H9 (cell line): ENCODE measurements at regions not wholly inside any gene's neighbourhood (a gene's known extent, or its start where the extent isn't known, plus 50 kb on each side); places are given as distances from the start of the nearest gene placed in this dataset.

ENCODE experiments used
- DNase-seq: peaks from one replicate; pipeline ENCODE4 v3.0.0-alpha.2; 2017
- H2AFZ ChIP-seq: one replicate; pipeline ENCODE4 v1.6.1; 2013; ENCODE audit warnings: mild to moderate bottlenecking, low read length, control low read depth, moderate library complexity
- H2AK5ac ChIP-seq: 2 replicates; pipeline ENCODE4 v1.6.1; 2013; ENCODE audit warnings: low read length, control low read depth, mixed read lengths; ENCODE audit not compliant: insufficient read length
- H2BK120ac ChIP-seq: one replicate; pipeline ENCODE4 v1.6.1; 2013; ENCODE audit warnings: low read depth, mild to moderate bottlenecking, low read length, control low read depth, inconsistent platforms; ENCODE audit not compliant: poor library complexity, severe bottlenecking
- H2BK12ac ChIP-seq: 2 replicates; pipeline ENCODE4 v1.6.1; 2013; ENCODE audit warnings: low read length, control low read depth, mixed read lengths, low read depth; ENCODE audit not compliant: insufficient read length
- H2BK15ac ChIP-seq: 2 replicates; pipeline ENCODE4 v1.6.1; 2013; ENCODE audit warnings: low read depth, low read length, control low read depth
- H2BK20ac ChIP-seq: one replicate; pipeline ENCODE4 v1.6.1; 2013; ENCODE audit warnings: low read depth, mild to moderate bottlenecking, low read length, control low read depth, inconsistent platforms; ENCODE audit not compliant: poor library complexity, severe bottlenecking
- H2BK5ac ChIP-seq: 2 replicates; pipeline ENCODE4 v1.6.1; 2013; ENCODE audit warnings: low read length, control low read depth, mixed read lengths; ENCODE audit not compliant: insufficient read length
- H3K14ac ChIP-seq: 2 replicates; pipeline ENCODE4 v1.6.1; 2013; ENCODE audit warnings: low read length, control low read depth; ENCODE audit not compliant: insufficient read depth
- H3K18ac ChIP-seq: 2 replicates; pipeline ENCODE4 v1.6.1; 2013; ENCODE audit warnings: low read depth, mild to moderate bottlenecking, mixed read lengths, low read length, control low read depth; ENCODE audit not compliant: insufficient read length
- H3K23ac ChIP-seq: 2 replicates; pipeline ENCODE4 v1.6.1; 2013; ENCODE audit warnings: low read length, control low read depth, mixed read lengths, low read depth; ENCODE audit not compliant: insufficient read length
- H3K23me2 ChIP-seq: 2 replicates; pipeline ENCODE4 v1.6.1; 2013; ENCODE audit warnings: low read depth, mild to moderate bottlenecking, mixed read lengths, low read length, control low read depth; ENCODE audit not compliant: insufficient read length, poor library complexity, severe bottlenecking
- H3K27ac ChIP-seq: 2 replicates; pipeline ENCODE4 v1.5.1; 2013; ENCODE audit warnings: low read length, control low read depth, mixed read lengths, low read depth; ENCODE audit not compliant: insufficient read length
- H3K27me3 ChIP-seq: 2 replicates; pipeline ENCODE4 v1.6.1; 2013; ENCODE audit warnings: low read length, control low read depth, inconsistent platforms; ENCODE audit not compliant: insufficient read depth
- H3K4ac ChIP-seq: 2 replicates; pipeline ENCODE4 v1.6.1; 2013; ENCODE audit warnings: low read depth, mild to moderate bottlenecking, control low read depth, inconsistent platforms, low read length, moderate library complexity
- H3K4me1 ChIP-seq: 2 replicates; pipeline ENCODE4 v1.6.1; 2013; ENCODE audit warnings: low read length, control low read depth, inconsistent platforms; ENCODE audit not compliant: insufficient read depth
- H3K4me2 ChIP-seq: 2 replicates; pipeline ENCODE4 v1.6.1; 2013; ENCODE audit warnings: low read length, control low read depth, mixed read lengths; ENCODE audit not compliant: insufficient read length, insufficient read depth
- H3K56ac ChIP-seq: 2 replicates; pipeline ENCODE4 v1.6.1; 2013; ENCODE audit warnings: low read depth, mild to moderate bottlenecking, mixed read lengths, low read length, control low read depth; ENCODE audit not compliant: insufficient read length
- H3K79me1 ChIP-seq: 2 replicates; pipeline ENCODE4 v1.6.1; 2013; ENCODE audit warnings: low read depth, mild to moderate bottlenecking, moderate library complexity, low read length, control low read depth, inconsistent platforms; ENCODE audit not compliant: insufficient read depth, poor library complexity, severe bottlenecking
- H3K79me2 ChIP-seq: 2 replicates; pipeline ENCODE4 v1.6.1; 2013; ENCODE audit warnings: low read length, control low read depth, inconsistent platforms; ENCODE audit not compliant: insufficient read depth
- H3K9ac ChIP-seq: 2 replicates; pipeline ENCODE4 v1.6.1; 2013; ENCODE audit warnings: low read length, control low read depth, mixed read lengths; ENCODE audit not compliant: insufficient read length; ENCODE audit errors: extremely low read depth
- H3K9me3 ChIP-seq: one replicate; pipeline ENCODE4 v1.6.1; 2013; ENCODE audit warnings: low read depth, low read length, inconsistent platforms; ENCODE audit not compliant: control insufficient read depth
- H3T11ph ChIP-seq: one replicate; pipeline ENCODE4 v1.6.1; 2013; ENCODE audit warnings: mild to moderate bottlenecking, low read length, control low read depth, inconsistent platforms
- H4K20me1 ChIP-seq: one replicate; pipeline ENCODE4 v1.6.1; 2013; ENCODE audit not compliant: control insufficient read depth, insufficient read length, insufficient read depth
- H4K5ac ChIP-seq: 2 replicates; pipeline ENCODE4 v1.6.1; 2013; ENCODE audit warnings: low read depth, mild to moderate bottlenecking, mixed read lengths, low read length, control low read depth; ENCODE audit not compliant: insufficient read length
- H4K8ac ChIP-seq: replicated peaks from 2 replicates; pipeline ENCODE4 v1.6.1; 2013; ENCODE audit warnings: low read length, control low read depth, mixed read lengths, low read depth; ENCODE audit not compliant: insufficient read length
- H4K91ac ChIP-seq: 2 replicates; pipeline ENCODE4 v1.6.1; 2013; ENCODE audit warnings: low read depth, mild to moderate bottlenecking, moderate library complexity, mixed read lengths, low read length, control low read depth; ENCODE audit not compliant: insufficient read length
- H3K27ac Mint-ChIP-seq, 3 experiments: 2 replicates in 2 of 3; 3 replicates in 1 of 3; pipeline ENCODE4 v1.8.0; 2020 to 2021; ENCODE audit warnings: mixed read lengths in 3 of 3, mild to moderate bottlenecking in 1 of 3, moderate library complexity in 1 of 3
- H3K27me3 Mint-ChIP-seq: 2 replicates; pipeline ENCODE4 v1.8.0; 2021; ENCODE audit warnings: low read depth, mild to moderate bottlenecking, moderate library complexity, mixed read lengths
- H3K36me3 Mint-ChIP-seq, 3 experiments: 2 replicates in 2 of 3; 3 replicates in 1 of 3; pipeline ENCODE4 v1.8.0; 2020 to 2021; ENCODE audit warnings: low read depth in 3 of 3, mixed read lengths in 3 of 3; ENCODE audit not compliant: insufficient read depth in 1 of 3
- H3K4me1 Mint-ChIP-seq, 2 experiments: 2 replicates each; pipeline ENCODE4 v1.8.0; 2020; ENCODE audit warnings: mixed read lengths in 2 of 2
- H3K4me3 Mint-ChIP-seq, 2 experiments: 2 replicates in 1 of 2; 3 replicates in 1 of 2; pipeline ENCODE4 v1.8.0; 2020 to 2021; ENCODE audit warnings: mild to moderate bottlenecking in 2 of 2, mixed read lengths in 2 of 2, moderate library complexity in 1 of 2
- H3K9me3 Mint-ChIP-seq, 2 experiments: 2 replicates in 1 of 2; 3 replicates in 1 of 2; pipeline ENCODE4 v1.8.0; 2020; ENCODE audit warnings: mild to moderate bottlenecking in 2 of 2, mixed read lengths in 2 of 2, moderate library complexity in 1 of 2
- WGBS: extraction: QIAGEN DNeasy Blood & Tissue Kit; methylation state at CpG from one replicate; pipeline ENCODE4 v1.1.7; 2013; ENCODE audit warnings: missing lambda C conversion rate, low lambda C conversion rate, mixed read lengths; ENCODE audit not compliant: insufficient read length; ENCODE audit errors: extremely low coverage; 5-methylcytosine and 5-hydroxymethylcytosine counted together
- TF ChIP-seq, protein P1 (sequence below): fragments of 200-600 bp; sonication (generic); conservative IDR thresholded peaks from 3 replicates; pipeline ENCODE4 v1.8.0; 2021; ENCODE audit warnings: antibody characterized with exemption, mild to moderate bottlenecking

GRCh38 chr21:41673071-41673470 is 93.8 kb downstream of the RIPK4 start:
- Histone ChIP-seq H2BK120ac (no peak overlapping the region), H2AK5ac (no peak overlapping the region), H3T11ph (no peak overlapping the region), H3K4me1 (no peaks in the 10 kb centered on the region; the same call in none of the 2 replicates), H3K14ac (peak overlapping the region; percentile 52; the same call in 1 of the 2 replicates), H4K8ac (no peak overlapping the region), H3K9me3 (no peaks in the 10 kb centered on the region), H3K23me2 (no peaks in the 10 kb centered on the region), H4K5ac (no peak overlapping the region), H3K56ac (no peak overlapping the region), H3K79me1 (no peaks in the 10 kb centered on the region), H3K27ac (no peak overlapping the region), H3K4ac (no peak overlapping the region), H3K9ac (no peak overlapping the region), H3K27me3 (no peaks in the 10 kb centered on the region), H3K18ac (no peak overlapping the region), H2BK5ac (no peak overlapping the region), H3K23ac (no peak overlapping the region), H2BK20ac (no peak overlapping the region), H2AFZ (no peak overlapping the region), H2BK15ac (no peak overlapping the region), H3K4me2 (no peak overlapping the region), H3K79me2 (no peaks in the 10 kb centered on the region), H4K20me1 (no peaks in the 10 kb centered on the region), H4K91ac (no peak overlapping the region), H2BK12ac (no peak overlapping the region)
- Mint-ChIP-seq H3K27me3 (peaks cover 1% of the 10 kb centered on the region), H3K9me3 (no peaks in the 10 kb centered on the region), H3K4me1 (peaks cover 0 to 14% of the 10 kb centered on the region in 2 experiments), H3K27ac (no peak overlapping the region), H3K4me3 (no peak overlapping the region), H3K36me3 (no peaks in the 10 kb centered on the region; a peak in 1 of 7 replicates)
- DNase-seq = no peak
- TF ChIP-seq, protein P1, sequence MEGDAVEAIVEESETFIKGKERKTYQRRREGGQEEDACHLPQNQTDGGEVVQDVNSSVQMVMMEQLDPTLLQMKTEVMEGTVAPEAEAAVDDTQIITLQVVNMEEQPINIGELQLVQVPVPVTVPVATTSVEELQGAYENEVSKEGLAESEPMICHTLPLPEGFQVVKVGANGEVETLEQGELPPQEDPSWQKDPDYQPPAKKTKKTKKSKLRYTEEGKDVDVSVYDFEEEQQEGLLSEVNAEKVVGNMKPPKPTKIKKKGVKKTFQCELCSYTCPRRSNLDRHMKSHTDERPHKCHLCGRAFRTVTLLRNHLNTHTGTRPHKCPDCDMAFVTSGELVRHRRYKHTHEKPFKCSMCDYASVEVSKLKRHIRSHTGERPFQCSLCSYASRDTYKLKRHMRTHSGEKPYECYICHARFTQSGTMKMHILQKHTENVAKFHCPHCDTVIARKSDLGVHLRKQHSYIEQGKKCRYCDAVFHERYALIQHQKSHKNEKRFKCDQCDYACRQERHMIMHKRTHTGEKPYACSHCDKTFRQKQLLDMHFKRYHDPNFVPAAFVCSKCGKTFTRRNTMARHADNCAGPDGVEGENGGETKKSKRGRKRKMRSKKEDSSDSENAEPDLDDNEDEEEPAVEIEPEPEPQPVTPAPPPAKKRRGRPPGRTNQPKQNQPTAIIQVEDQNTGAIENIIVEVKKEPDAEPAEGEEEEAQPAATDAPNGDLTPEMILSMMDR = no peak
- no CpG with 5 or more reads among the region's 18 CpGs for WGBS
